Keratinocyte (primary cell): ENCODE measurements at regions not wholly inside any gene's neighbourhood (a gene's known extent, or its start where the extent isn't known, plus 50 kb on each side); places are given as distances from the start of the nearest gene placed in this dataset.

Experiments
- EZH2 ChIP-seq: IDR thresholded peaks from one replicate; pipeline ENCODE4 v1.6.1; 2012; ENCODE audit warnings: inconsistent platforms, mild to moderate bottlenecking, low read length, moderate library complexity
- TF ChIP-seq, protein P1 (sequence below), 3 experiments: IDR thresholded peaks in 1 of 3; conservative IDR thresholded peaks in 1 of 3; optimal IDR thresholded peaks in 1 of 3; 2 replicates in 2 of 3; 3 replicates in 1 of 3; pipeline versions ENCODE3 to v1.5.1; 2011; ENCODE audit warnings: low read length in 3 of 3, mild to moderate bottlenecking in 3 of 3, moderate library complexity in 2 of 3, control low read depth in 1 of 3, inconsistent platforms in 1 of 3; ENCODE audit not compliant: insufficient read depth in 2 of 3; ENCODE audit errors: extremely low read depth in 1 of 3

DNA sequence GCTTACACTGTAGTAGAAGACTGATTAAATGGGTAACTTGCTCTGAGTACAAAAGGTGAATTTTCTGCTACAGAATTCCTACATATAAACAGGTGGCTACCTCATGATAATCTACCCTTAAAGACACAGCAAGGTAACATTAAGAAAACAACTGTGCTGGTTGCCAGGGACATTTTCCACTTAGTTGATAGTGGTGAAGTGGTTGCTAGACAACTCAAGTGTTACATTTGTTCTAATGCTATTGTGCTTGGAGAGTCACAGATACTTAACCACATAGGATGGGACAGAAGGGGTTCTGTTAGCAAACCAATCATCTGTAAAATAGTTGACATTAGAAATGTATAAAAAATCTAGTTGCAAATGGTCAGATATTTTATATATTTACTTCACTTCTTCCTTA lies 870.3 kb upstream of the SEL1L start:
- TF ChIP-seq, protein P1, sequence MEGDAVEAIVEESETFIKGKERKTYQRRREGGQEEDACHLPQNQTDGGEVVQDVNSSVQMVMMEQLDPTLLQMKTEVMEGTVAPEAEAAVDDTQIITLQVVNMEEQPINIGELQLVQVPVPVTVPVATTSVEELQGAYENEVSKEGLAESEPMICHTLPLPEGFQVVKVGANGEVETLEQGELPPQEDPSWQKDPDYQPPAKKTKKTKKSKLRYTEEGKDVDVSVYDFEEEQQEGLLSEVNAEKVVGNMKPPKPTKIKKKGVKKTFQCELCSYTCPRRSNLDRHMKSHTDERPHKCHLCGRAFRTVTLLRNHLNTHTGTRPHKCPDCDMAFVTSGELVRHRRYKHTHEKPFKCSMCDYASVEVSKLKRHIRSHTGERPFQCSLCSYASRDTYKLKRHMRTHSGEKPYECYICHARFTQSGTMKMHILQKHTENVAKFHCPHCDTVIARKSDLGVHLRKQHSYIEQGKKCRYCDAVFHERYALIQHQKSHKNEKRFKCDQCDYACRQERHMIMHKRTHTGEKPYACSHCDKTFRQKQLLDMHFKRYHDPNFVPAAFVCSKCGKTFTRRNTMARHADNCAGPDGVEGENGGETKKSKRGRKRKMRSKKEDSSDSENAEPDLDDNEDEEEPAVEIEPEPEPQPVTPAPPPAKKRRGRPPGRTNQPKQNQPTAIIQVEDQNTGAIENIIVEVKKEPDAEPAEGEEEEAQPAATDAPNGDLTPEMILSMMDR (optimal IDR thresholded peaks at IDR 0.05 in 1 of 3, IDR thresholded peaks at IDR 0.05 in 1 of 3, conservative IDR thresholded peaks at IDR 0.05 in 1 of 3; ENCODE audit: extremely low read depth in 1 of 3, insufficient read depth in 2 of 3, low read length in 3 of 3), result no peak
- no peak for TF ChIP-seq EZH2
